SH-SY5Y (cell line): ENCODE measurements at regions not wholly inside any gene's neighbourhood (a gene's known extent, or its start where the extent isn't known, plus 50 kb on each side); places are given as distances from the start of the nearest gene placed in this dataset.

ENCODE experiments used
- GATA2 ChIP-seq: IDR thresholded peaks from 2 replicates; pipeline ENCODE4 v1.6.1; 2011; ENCODE audit warnings: mild to moderate bottlenecking, low read depth, low read length
- GATA3 ChIP-seq: IDR thresholded peaks from 2 replicates; pipeline ENCODE4 v1.6.1; 2011; ENCODE audit warnings: low read depth, mild to moderate bottlenecking, low read length, moderate library complexity

GRCh38 chr6:85363870-85364269 is 86.0 kb upstream of the NT5E start:
- TF ChIP-seq GATA2 (no peak), GATA3 (no peak)
